Smooth muscle cell (in vitro differentiated cells): ENCODE measurements at regions not wholly inside any gene's neighbourhood (a gene's known extent, or its start where the extent isn't known, plus 50 kb on each side); places are given as distances from the start of the nearest gene placed in this dataset.
"Not testable (repeated sequence)": the region's sequence is repeated elsewhere in the genome, so short reads cannot be mapped to it uniquely, and the experiment has no call there.

ENCODE experiments used
- DNase-seq: peaks from one replicate; lab custom pipeline; 2025; ENCODE audit not compliant: unreplicated experiment; lab: John Stamatoyannopoulos, UW
- H2AFZ ChIP-seq: fragments of 200-600 bp; sonication (generic); 2 replicates; pipeline ENCODE4 v1.6.0; 2016; ENCODE audit warnings: antibody characterized with exemption, low read depth, mild to moderate bottlenecking
- H3F3A ChIP-seq: fragments of 200-600 bp; sonication (generic); 2 replicates; pipeline ENCODE4 v1.6.0; 2017; ENCODE audit warnings: antibody characterized with exemption, low read depth
- H3K27ac ChIP-seq: fragments of 200-600 bp; sonication (generic); 2 replicates; pipeline ENCODE4 v1.5.1; 2016; ENCODE audit warnings: low read depth, mild to moderate bottlenecking
- H3K27me3 ChIP-seq: fragments of 200-600 bp; sonication (generic); 2 replicates; pipeline ENCODE4 v1.6.1; 2016; ENCODE audit warnings: low read depth, mild to moderate bottlenecking
- H3K36me3 ChIP-seq: fragments of 200-600 bp; sonication (generic); 2 replicates; pipeline ENCODE4 v1.5.1; 2016; ENCODE audit warnings: low read depth
- H3K4me1 ChIP-seq: fragments of 200-600 bp; sonication (generic); 2 replicates; pipeline ENCODE4 v1.5.1; 2016; ENCODE audit warnings: low read depth
- H3K4me2 ChIP-seq: fragments of 200-600 bp; sonication (generic); 2 replicates; pipeline ENCODE4 v1.6.0; 2016; ENCODE audit warnings: mild to moderate bottlenecking
- H3K4me3 ChIP-seq: fragments of 200-600 bp; sonication (generic); 2 replicates; pipeline ENCODE4 v1.5.1; 2016; ENCODE audit warnings: mild to moderate bottlenecking
- H3K79me2 ChIP-seq: fragments of 200-600 bp; sonication (generic); 2 replicates; pipeline ENCODE4 v1.6.0; 2016; ENCODE audit warnings: low read depth, mild to moderate bottlenecking
- H3K9ac ChIP-seq: fragments of 200-600 bp; sonication (generic); 2 replicates; pipeline ENCODE4 v1.6.0; 2016; ENCODE audit warnings: low read depth
- H3K9me3 ChIP-seq: fragments of 200-600 bp; sonication (generic); replicated peaks from 2 replicates; pipeline ENCODE4 v1.5.1; 2016; ENCODE audit warnings: low read depth
- H4K20me1 ChIP-seq: fragments of 200-600 bp; sonication (generic); 2 replicates; pipeline ENCODE4 v1.6.0; 2016; ENCODE audit warnings: low read depth
- CTCF ChIP-seq: fragments of 200-600 bp; sonication (generic); IDR thresholded peaks from 2 replicates; pipeline ENCODE4 v1.5.1; 2017; ENCODE audit warnings: borderline replicate concordance, mild to moderate bottlenecking, antibody characterized with exemption; ENCODE audit not compliant: insufficient read depth, poor library complexity, severe bottlenecking
- WGBS: methylation state at CpG from one replicate; pipeline ENCODE4 v1.1.7; 2016; ENCODE audit warnings: low lambda C conversion rate; 5-methylcytosine and 5-hydroxymethylcytosine counted together

- H2AFZ ChIP-seq = peak overlapping the region; percentile 58
- 51% methylated on average over 2 of the region's 2 CpGs for WGBS
- H3K4me1 ChIP-seq = peaks cover 13% of the 10 kb centered on the region
- no peaks in the 10 kb centered on the region for H4K20me1 ChIP-seq
- no peaks in the 10 kb centered on the region for H3K9me3 ChIP-seq
- H3K36me3 ChIP-seq = no peaks in the 10 kb centered on the region
- no peak overlapping the region for H3K4me2 ChIP-seq
- no peaks in the 10 kb centered on the region for H3K79me2 ChIP-seq
- H3K27me3 ChIP-seq = no peaks in the 10 kb centered on the region
- no peak overlapping the region for H3K4me3 ChIP-seq
- H3K9ac ChIP-seq = no peak overlapping the region
- no peak for DNase-seq
- H3K27ac ChIP-seq = no peak overlapping the region
- no peak for TF ChIP-seq CTCF
- H3F3A ChIP-seq = no peaks in the 10 kb centered on the region
Measured at GRCh38 chr4:128758314-128758922, 51.1 kb upstream of the JADE1 start.

GRCh38 chr4:128757712-128758111 is 51.8 kb upstream of the JADE1 start:
- no peak overlapping the region for H3K27ac ChIP-seq
- H3K4me2 ChIP-seq = no peak overlapping the region
- no peaks in the 10 kb centered on the region for H3K27me3 ChIP-seq
- H3F3A ChIP-seq = no peaks in the 10 kb centered on the region
- H3K9ac ChIP-seq = no peak overlapping the region
- WGBS = 61% methylated on average over 3 of the region's 3 CpGs
- no peaks in the 10 kb centered on the region for H3K79me2 ChIP-seq
- H4K20me1 ChIP-seq = no peaks in the 10 kb centered on the region
- H3K4me3 ChIP-seq = no peak overlapping the region
- peaks cover 13% of the 10 kb centered on the region for H3K4me1 ChIP-seq
- no peak overlapping the region for H2AFZ ChIP-seq
- no peaks in the 10 kb centered on the region for H3K36me3 ChIP-seq
- H3K9me3 ChIP-seq = no peaks in the 10 kb centered on the region
- TF ChIP-seq CTCF = no peak
- no peak for DNase-seq

- Histone ChIP-seq H3K79me2 (no peaks in the 10 kb centered on the region), H3K9me3 (no peaks in the 10 kb centered on the region), H2AFZ (no peak overlapping the region), H4K20me1 (no peaks in the 10 kb centered on the region), H3K27ac (no peak overlapping the region), H3F3A (no peaks in the 10 kb centered on the region), H3K27me3 (no peaks in the 10 kb centered on the region), H3K36me3 (no peaks in the 10 kb centered on the region), H3K4me3 (no peak overlapping the region), H3K9ac (no peak overlapping the region), H3K4me2 (no peak overlapping the region), H3K4me1 (no peaks in the 10 kb centered on the region)
- 59% methylated on average over 4 of the region's 4 CpGs for WGBS
- no peak for TF ChIP-seq CTCF
- no peak for DNase-seq
Measured at GRCh38 chr4:128751354-128751753, 58.1 kb upstream of the JADE1 start.

- not testable (repeated sequence) for H3K79me2 ChIP-seq, H3K4me3 ChIP-seq, H3K4me2 ChIP-seq, DNase-seq, H3K4me1 ChIP-seq, H3K27me3 ChIP-seq, H3K9ac ChIP-seq, H3K9me3 ChIP-seq, H4K20me1 ChIP-seq, H3K27ac ChIP-seq, H3K36me3 ChIP-seq, H2AFZ ChIP-seq, H3F3A ChIP-seq
- WGBS = 97% methylated on average over 7 of the region's 7 CpGs
Measured at GRCh38 chr4:128741748-128742147, 67.8 kb upstream of the JADE1 start.
